NCI-H82 treated with DMSO at 0.1 percent for 48 hours (cell line): ENCODE measurements at regions not wholly inside any gene's neighbourhood (a gene's known extent, or its start where the extent isn't known, plus 50 kb on each side); places are given as distances from the start of the nearest gene placed in this dataset.

Experiments used
- DNase-seq: peaks from one replicate; lab custom pipeline; 2025; ENCODE audit not compliant: unreplicated experiment; lab: John Stamatoyannopoulos, UW

- no peak for DNase-seq
These were observed 131.2 kb upstream of the CYP1B1 start for GRCh38 chr2:38207168-38207567.

DNA sequence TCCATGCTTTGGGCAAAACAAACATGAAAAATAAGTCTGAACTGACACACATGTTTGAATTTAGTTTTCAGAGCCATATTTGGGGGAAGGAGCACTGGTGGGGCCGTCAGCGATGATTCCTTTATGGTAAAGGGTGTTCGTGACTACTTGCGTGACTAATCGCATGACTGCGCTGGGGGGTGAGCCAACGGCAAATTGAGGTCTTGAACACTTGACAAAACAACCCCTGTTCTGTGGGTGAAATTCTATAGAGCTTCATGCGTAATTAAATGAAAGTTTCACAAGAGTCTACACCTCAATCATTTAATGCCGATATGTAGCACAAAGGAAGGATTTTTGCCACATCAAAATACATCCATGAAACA lies 127.5 kb upstream of the CYP1B1 start:
- DNase-seq: no peak

DNA sequence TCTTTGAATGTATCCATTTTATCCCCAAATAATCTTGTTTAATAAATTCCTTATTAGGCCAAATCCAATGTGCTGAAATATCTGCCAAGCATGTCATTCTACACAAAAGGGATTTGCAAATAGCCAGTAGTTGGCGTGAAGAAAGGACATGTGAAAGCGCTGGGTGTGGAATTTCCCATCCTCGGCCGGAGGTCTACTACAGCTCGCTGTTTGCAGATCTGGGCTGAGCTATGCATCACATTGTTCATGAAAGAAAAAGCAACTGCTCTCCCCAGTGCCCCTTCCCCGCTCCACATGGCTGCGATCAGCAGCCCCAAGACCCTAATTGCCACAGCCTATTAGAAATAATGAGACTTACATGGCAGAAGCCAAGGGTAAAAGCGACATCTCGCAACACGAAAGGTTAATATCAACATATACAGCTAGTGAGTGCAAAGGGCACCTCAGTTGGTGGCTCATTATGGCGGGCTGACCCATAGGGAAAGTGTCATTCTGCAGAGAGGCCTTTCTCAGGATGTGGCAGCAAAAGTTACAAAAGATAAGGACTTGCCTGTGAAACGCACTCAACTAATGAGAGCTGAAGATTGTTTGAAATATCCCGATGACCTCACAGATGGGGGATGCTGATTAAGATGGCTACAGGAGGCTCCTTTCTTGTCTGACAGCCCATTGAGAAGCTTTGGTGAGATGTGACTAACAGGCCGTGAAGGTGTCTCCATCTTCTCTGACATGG lies 126.9 kb upstream of the CYP1B1 start:
- DNase-seq: no peak

DNA sequence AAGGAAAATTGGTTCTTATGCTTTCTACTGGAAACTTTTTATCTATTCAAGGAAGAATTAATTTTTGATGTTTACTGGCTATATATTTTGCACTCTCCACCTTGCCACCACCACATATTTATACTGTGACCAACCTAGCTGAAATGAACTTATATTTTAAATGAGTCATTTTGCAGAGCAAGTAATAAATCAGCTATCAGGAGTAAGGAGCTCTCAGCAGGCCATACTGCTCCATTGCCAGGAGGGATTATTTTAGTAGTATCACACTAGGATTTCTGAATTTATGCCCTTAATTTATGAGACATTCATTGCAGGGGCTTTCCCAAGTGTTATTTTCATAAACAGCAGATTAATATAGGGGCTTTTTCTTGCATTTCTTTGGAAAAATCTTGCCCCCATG lies 125.8 kb upstream of the CYP1B1 start:
- no peak for DNase-seq

DNA sequence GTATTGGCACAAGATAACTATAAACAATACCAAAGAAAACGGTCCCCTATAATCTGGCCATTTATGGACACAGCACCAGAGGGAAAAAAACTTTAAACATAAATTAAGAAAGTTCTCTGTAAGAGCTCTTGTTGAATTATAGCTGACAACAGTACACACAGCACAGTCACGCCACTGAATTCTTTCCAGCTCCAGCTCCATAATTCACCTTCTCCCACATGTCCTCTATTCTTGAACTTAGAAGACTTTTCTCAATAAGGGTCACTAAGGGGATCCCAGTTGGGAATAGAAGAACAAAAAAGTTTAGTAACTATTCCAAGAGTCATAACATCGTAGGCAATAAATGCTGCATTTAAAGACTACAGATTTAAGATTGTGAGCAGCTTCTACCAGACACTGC lies 124.6 kb upstream of the CYP1B1 start:
- no peak for DNase-seq

- DNase-seq: no peak
These were observed 123.2 kb upstream of the CYP1B1 start for GRCh38 chr2:38199127-38199526.

DNA sequence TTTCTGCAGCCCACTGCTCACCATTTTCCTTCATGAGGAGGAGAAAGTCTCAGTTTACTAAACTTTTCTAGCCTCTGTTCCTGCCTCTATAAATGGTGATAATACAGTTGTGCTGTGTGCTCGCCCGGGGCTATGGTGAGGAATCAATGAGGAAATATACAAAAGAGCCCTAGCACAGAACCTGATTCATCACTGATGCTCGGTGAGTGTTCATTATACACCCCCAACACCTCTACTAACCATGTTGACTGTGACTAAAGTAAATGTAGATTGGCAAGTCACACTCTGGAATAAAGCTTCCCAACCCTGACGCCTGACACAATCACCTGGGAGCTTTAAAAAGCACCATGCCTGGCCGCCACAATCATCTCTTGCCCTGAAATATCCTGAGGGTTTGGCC lies 118.8 kb upstream of the CYP1B1 start:
- DNase-seq: no peak

DNA sequence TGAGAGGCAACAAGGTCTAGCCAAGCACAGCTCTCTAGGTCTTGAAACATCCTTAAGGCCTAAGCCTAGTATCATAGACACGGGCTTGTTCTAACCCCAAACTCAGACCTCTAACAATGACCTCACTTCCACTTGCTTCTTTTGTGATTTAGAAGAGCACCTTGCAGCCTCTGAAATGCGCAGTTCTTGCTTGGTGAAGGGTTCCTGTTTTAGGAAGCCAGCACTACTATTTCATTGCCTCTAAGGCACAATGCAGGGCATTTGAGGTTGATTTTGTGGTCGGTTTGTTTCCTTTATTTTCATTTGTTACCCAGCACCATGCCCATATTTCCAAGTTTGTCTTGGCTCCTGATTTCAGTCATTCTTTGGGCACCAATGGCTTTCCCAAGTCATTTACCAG lies 117.0 kb upstream of the CYP1B1 start:
- DNase-seq: no peak

GRCh38 chr2:38192046-38192445 lies 116.1 kb upstream of the CYP1B1 start:
- DNase-seq: no peak

- no peak for DNase-seq
These were observed 115.6 kb upstream of the CYP1B1 start for GRCh38 chr2:38191516-38191915.

- no peak for DNase-seq
These were observed 114.7 kb upstream of the CYP1B1 start for GRCh38 chr2:38190542-38191218.

- no peak for DNase-seq
These were observed 111.6 kb upstream of the CYP1B1 start for GRCh38 chr2:38187541-38188011.

DNA sequence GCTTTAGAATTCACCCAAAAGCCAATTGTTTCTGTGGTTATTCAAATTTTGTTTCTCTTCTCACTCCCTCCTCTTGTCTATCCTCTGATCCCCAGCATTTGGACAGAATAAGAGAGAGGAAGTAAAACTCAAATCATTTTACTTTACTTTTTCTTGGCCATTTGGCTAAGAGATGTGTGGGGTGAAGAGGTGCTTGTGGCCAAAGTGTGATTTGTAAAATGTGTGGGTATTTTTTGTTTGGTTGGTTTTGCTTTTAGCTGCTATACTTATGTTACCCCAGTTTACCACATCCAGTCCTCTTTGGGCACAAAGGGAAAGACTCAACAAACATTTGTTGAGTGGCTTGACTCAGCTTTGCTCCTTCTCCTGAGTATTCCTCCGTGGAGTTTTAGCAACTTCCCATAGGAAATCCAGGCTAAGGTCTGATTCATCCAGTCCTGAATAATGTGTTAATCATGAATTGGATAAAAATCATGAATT lies 109.1 kb upstream of the CYP1B1 start:
- DNase-seq: no peak

- DNase-seq: no peak
These were observed 106.6 kb upstream of the CYP1B1 start for GRCh38 chr2:38182492-38183003.

DNA sequence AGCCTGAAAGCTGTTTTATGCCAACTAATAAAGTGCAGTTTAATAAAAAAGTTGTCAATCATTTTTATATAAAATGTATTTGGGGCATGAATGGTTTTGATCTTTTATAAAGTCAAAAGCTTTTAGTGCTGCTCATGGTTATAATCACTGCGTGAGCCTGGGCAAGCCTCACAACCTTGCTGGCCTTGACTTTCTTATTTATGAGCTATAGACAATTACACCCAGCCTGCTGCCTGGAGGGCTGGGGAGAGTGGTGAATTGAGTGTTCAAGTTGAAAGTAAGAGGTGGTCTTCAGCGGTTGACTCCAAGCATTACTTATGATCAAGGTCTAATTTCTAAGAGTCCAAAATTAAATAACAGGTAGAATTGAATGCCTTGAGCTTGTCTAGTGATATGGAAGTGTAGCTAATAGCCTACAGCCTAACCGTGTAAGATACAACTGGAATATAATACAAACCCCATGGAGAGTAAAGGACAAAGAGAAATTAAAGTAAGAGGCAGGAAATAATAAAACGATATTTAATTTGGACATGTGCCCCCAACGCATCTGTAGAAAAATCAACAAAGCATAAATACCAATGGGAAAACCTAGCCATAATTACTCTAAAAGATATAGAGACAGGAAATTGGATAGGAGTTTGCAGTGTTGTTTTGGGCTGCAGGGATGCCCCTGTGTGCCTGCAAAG lies 106.0 kb upstream of the CYP1B1 start:
- no peak for DNase-seq

DNA sequence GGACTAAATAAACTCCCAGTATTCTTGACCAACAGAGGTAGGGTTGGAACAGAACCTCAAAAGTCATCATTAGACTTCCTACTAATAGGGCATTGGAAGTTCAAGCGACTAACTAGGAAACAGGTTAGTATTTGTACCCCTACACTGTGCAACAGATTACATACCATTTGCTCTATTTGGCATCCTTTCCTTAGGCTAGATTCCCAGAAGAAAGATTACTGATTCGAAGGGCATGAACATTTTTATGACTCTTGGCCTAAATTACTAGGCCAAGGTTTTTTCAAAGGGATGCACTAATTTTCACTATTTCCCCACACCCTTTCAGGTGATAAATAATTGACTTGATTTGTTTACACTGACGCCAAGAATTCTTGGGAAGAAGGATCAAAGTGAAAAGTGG lies 104.8 kb upstream of the CYP1B1 start:
- DNase-seq: no peak

DNA sequence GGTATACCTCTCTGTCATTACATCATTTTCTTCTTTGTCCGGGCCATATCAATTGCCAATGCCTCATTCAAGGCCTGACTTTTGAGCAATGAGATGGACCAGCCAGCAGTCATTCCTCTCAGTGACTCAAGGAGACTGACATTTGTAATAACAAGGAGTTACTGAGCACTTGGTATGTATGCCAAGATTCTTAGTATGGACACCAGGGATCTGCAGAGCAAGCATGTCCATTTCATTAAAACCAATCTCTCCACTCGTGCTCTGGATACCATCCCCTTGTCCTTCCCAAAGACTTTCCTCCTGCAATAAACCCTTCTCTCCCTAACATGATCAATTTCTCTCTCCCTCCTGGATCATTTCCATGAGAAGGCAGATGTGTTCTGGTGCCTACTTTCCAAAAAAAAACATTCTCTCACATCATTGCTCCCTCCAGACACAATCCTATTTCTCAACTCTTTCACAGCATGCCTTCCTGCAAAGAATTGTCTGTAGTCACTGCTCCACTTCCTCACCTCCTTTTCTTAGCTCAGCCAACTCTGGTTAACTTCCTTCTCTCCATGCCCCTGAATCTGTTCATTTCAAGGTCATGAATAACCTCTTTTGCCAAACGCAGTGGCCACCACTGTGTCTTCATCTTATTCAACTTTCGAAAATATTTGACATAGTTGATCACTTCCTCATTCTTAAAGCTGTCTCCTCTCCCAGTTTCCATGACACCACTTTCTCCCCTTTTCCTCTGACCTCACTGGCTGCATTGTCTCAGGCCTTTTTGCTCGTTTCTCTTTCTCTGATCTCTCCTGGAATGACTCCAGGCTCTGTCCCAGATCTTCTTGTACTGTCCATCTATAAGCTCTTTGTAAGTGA lies 102.8 kb upstream of the CYP1B1 start:
- DNase-seq: no peak

DNA sequence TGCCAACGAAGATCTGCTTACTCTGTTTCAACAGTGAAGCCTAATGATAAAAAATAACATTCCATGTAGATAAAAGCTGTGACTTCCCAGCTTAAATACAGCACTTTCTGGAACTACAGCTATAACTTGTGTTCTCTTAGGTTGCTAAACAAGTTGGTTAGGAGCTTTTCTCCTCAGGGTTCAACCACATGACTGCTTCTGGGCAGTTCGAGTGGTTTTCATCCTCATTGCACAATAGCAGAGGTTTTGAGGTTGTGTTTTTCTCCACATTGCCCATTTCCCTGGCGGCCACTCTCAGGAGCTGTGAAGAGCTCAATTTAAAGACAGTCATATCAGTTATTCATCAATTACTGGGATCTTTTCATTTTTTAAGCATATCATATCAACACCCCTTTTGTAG lies 102.2 kb upstream of the CYP1B1 start:
- no peak for DNase-seq

DNA sequence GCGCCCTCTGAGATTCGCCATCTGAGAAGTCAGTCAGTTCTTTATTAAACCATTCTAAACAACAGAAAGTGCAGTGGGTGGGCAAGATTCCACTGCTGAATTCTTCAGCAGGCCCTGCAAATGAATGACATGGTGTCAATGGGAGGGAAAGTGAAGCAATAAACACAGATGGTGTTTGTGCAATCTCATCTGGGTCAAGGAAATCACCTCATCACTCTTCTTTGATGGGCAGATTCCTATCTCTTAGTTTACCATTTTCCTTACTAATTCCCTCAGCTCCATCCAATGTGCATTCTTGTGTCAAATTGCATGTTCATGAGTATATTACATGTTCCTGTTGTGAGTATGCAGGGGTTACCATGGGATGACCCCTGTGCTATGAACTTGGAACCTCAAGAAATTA lies 100.7 kb upstream of the CYP1B1 start:
- no peak for DNase-seq

GRCh38 chr2:38174646-38175423 lies 98.9 kb upstream of the CYP1B1 start:
- no peak for DNase-seq
